ENCODE measurements at regions not wholly inside any gene's neighbourhood (a gene's known extent, or its start where the extent isn't known, plus 50 kb on each side); places are given as distances from the start of the nearest gene placed in this dataset.

GRCh38 chr9:31393240-31393639 is 991.2 kb upstream of the ACO1 start:
- no peaks in the 10 kb centered on the region for H4K20me1 ChIP-seq (ENCODE audit: low read depth)
- Mint-ChIP-seq H3K9me3 (no peaks in the 10 kb centered on the region), H3K27me3 (ENCODE audit: insufficient read depth, low read depth) (no peaks in the 10 kb centered on the region), H3K4me1 (peaks cover 12% of the 10 kb centered on the region), H3K27ac (no peak overlapping the region), H3K36me3 (no peaks in the 10 kb centered on the region), H3K4me3 (no peak overlapping the region)
- DNase-seq (ENCODE audit: low spot score), result no peak
- H3K9me3 ChIP-seq (ENCODE audit: low read depth), result no peaks in the 10 kb centered on the region
- H3K4me2 ChIP-seq, result no peak overlapping the region
- no peak overlapping the region for H3K9ac ChIP-seq
- no peak overlapping the region for H3K27ac ChIP-seq
- H3K36me3 ChIP-seq, result no peaks in the 10 kb centered on the region
- no peaks in the 10 kb centered on the region for H3K79me2 ChIP-seq (ENCODE audit: low read depth)
- no peaks in the 10 kb centered on the region for H3K4me1 ChIP-seq
- no peaks in the 10 kb centered on the region for H3F3A ChIP-seq (ENCODE audit: low read depth)
- H2AFZ ChIP-seq (replicated peaks), result no peak overlapping the region
- no peaks in the 10 kb centered on the region for H3K27me3 ChIP-seq
- no peak for TF ChIP-seq EZH2phosphoT487 (IDR thresholded peaks at IDR 0.05)
- TF ChIP-seq CTCF (IDR thresholded peaks at IDR 0.05), result no peak
- no peak for TF ChIP-seq EZH2 (IDR thresholded peaks at IDR 0.05)
- H3K4me3 ChIP-seq, result no peak overlapping the region

GRCh38 chr9:31394015-31394473 is 990.4 kb upstream of the ACO1 start:
- no peaks in the 10 kb centered on the region for H3K9me3 ChIP-seq (ENCODE audit: low read depth)
- DNase-seq (ENCODE audit: low spot score), result no peak
- H3K27me3 ChIP-seq, result no peaks in the 10 kb centered on the region
- no peaks in the 10 kb centered on the region for H3K9me3 Mint-ChIP-seq
- peaks cover 12% of the 10 kb centered on the region for H3K4me1 Mint-ChIP-seq
- H3F3A ChIP-seq (ENCODE audit: low read depth), result no peaks in the 10 kb centered on the region
- no peaks in the 10 kb centered on the region for H3K79me2 ChIP-seq (ENCODE audit: low read depth)
- no peak overlapping the region for H3K4me2 ChIP-seq
- H3K27ac Mint-ChIP-seq, result no peak overlapping the region
- no peaks in the 10 kb centered on the region for H3K4me1 ChIP-seq
- H3K9ac ChIP-seq, result no peak overlapping the region
- no peaks in the 10 kb centered on the region for H3K36me3 ChIP-seq
- H2AFZ ChIP-seq (replicated peaks), result no peak overlapping the region
- H3K36me3 Mint-ChIP-seq, result no peaks in the 10 kb centered on the region
- no peak overlapping the region for H3K4me3 ChIP-seq
- H3K27me3 Mint-ChIP-seq (ENCODE audit: insufficient read depth, low read depth), result no peaks in the 10 kb centered on the region
- no peak overlapping the region for H3K4me3 Mint-ChIP-seq
- H4K20me1 ChIP-seq (ENCODE audit: low read depth), result no peaks in the 10 kb centered on the region
- TF ChIP-seq EZH2phosphoT487 (IDR thresholded peaks at IDR 0.05), result no peak
- TF ChIP-seq CTCF (IDR thresholded peaks at IDR 0.05), result no peak
- TF ChIP-seq EZH2 (IDR thresholded peaks at IDR 0.05), result no peak
- H3K27ac ChIP-seq, result no peak overlapping the region

GRCh38 chr9:31412081-31412480 is 972.4 kb upstream of the ACO1 start:
- H3K4me2 ChIP-seq, result no peak overlapping the region

More at GRCh38 chr9:31412081-31412480, 972.4 kb upstream of the ACO1 start:
- no peaks in the 10 kb centered on the region for H3K4me1 ChIP-seq
- no peak overlapping the region for H3K9ac ChIP-seq
- no peak for DNase-seq (ENCODE audit: low spot score)
- no peak overlapping the region for H3K4me3 ChIP-seq
- no peaks in the 10 kb centered on the region for H3K27me3 Mint-ChIP-seq (ENCODE audit: insufficient read depth, low read depth)
- no peaks in the 10 kb centered on the region for H3K4me1 Mint-ChIP-seq
- no peaks in the 10 kb centered on the region for H3K36me3 ChIP-seq
- no peaks in the 10 kb centered on the region for H3K9me3 Mint-ChIP-seq
- no peaks in the 10 kb centered on the region for H4K20me1 ChIP-seq (ENCODE audit: low read depth)
- H3K27ac ChIP-seq, result no peak overlapping the region
- H3K27ac Mint-ChIP-seq, result no peak overlapping the region
- no peak overlapping the region for H2AFZ ChIP-seq (replicated peaks)
- H3K36me3 Mint-ChIP-seq, result no peaks in the 10 kb centered on the region
- no peak for TF ChIP-seq EZH2 (IDR thresholded peaks at IDR 0.05)
- no peak for TF ChIP-seq CTCF (IDR thresholded peaks at IDR 0.05)
- TF ChIP-seq EZH2phosphoT487 (IDR thresholded peaks at IDR 0.05), result no peak
- H3K4me3 Mint-ChIP-seq, result no peak overlapping the region
- H3K27me3 ChIP-seq, result no peaks in the 10 kb centered on the region
- no peaks in the 10 kb centered on the region for H3K79me2 ChIP-seq (ENCODE audit: low read depth)
- no peaks in the 10 kb centered on the region for H3K9me3 ChIP-seq (ENCODE audit: low read depth)
- no peaks in the 10 kb centered on the region for H3F3A ChIP-seq (ENCODE audit: low read depth)

Measured in neural progenitor cell (in vitro differentiated cells).